ENCODE measurements at regions not wholly inside any gene's neighbourhood (a gene's known extent, or its start where the extent isn't known, plus 50 kb on each side); places are given as distances from the start of the nearest gene placed in this dataset.

- TF ChIP-seq BATF2 (CRISPR knock-in tag; IDR thresholded peaks at IDR 0.05) (no peak), ZNF354B (CRISPR knock-in tag; IDR thresholded peaks at IDR 0.05) (no peak), MLX (CRISPR knock-in tag; IDR thresholded peaks at IDR 0.05) (no peak), ZNF570 (CRISPR knock-in tag; IDR thresholded peaks at IDR 0.05; ENCODE audit: borderline replicate concordance) (no peak), TGIF2 (CRISPR knock-in tag; IDR thresholded peaks at IDR 0.05) (no peak), ZNF292 (CRISPR knock-in tag; IDR thresholded peaks at IDR 0.05; ENCODE audit: borderline replicate concordance, low read depth) (no peak), ZBTB14 (CRISPR knock-in tag; IDR thresholded peaks at IDR 0.05) (no peak), NR1H2 (CRISPR knock-in tag; IDR thresholded peaks at IDR 0.05; ENCODE audit: borderline replicate concordance, low read depth) (no peak), ZFYVE20 (CRISPR knock-in tag; IDR thresholded peaks at IDR 0.05; ENCODE audit: borderline replicate concordance, low read depth) (no peak), ZNF746 (CRISPR knock-in tag; IDR thresholded peaks at IDR 0.05) (0 out of 2 replicates have a peak, but pooled peaks have one; percentile 61), ZMAT5 (CRISPR knock-in tag; IDR thresholded peaks at IDR 0.05; ENCODE audit: borderline replicate concordance, low read depth) (no peak), CENPT (CRISPR knock-in tag; IDR thresholded peaks at IDR 0.05; ENCODE audit: low read depth) (no peak), ZSCAN31 (CRISPR knock-in tag; IDR thresholded peaks at IDR 0.05; ENCODE audit: low read depth) (no peak), MAFK (conservative IDR thresholded peaks at IDR 0.05 in 1 of 2, IDR thresholded peaks at IDR 0.05 in 1 of 2; ENCODE audit: low read length in 2 of 2) (no peak), ZNF777 (CRISPR knock-in tag; IDR thresholded peaks at IDR 0.05) (no peak), ZNF30 (CRISPR knock-in tag; IDR thresholded peaks at IDR 0.05) (0 out of 2 replicates have a peak, but pooled peaks have one; percentile 55), RFX3 (CRISPR knock-in tag; IDR thresholded peaks at IDR 0.05) (no peak), RFXAP (CRISPR knock-in tag; IDR thresholded peaks at IDR 0.05; ENCODE audit: borderline replicate concordance) (no peak), GLMP (CRISPR knock-in tag; IDR thresholded peaks at IDR 0.05; ENCODE audit: borderline replicate concordance) (no peak), NFE2L1 (CRISPR knock-in tag; IDR thresholded peaks at IDR 0.05; ENCODE audit: borderline replicate concordance) (no peak), HES4 (CRISPR knock-in tag; IDR thresholded peaks at IDR 0.05; ENCODE audit: borderline replicate concordance) (no peak), FOXJ3 (CRISPR knock-in tag; IDR thresholded peaks at IDR 0.05; ENCODE audit: borderline replicate concordance) (no peak), SUZ12 (IDR thresholded peaks at IDR 0.05; ENCODE audit: low read depth, low read length) (no peak), ZNF451 (CRISPR knock-in tag; IDR thresholded peaks at IDR 0.05) (peak; percentile 5; the same call in 1 of the 2 replicates)
These were observed 116.0 kb downstream of the TTC6 start (continued) for GRCh38 chr14:37711356-37711830.
